GM21515 (cell line): ENCODE measurements at regions not wholly inside any gene's neighbourhood (a gene's known extent, or its start where the extent isn't known, plus 50 kb on each side); places are given as distances from the start of the nearest gene placed in this dataset.
"Not testable (repeated sequence)": the region's sequence is repeated elsewhere in the genome, so short reads cannot be mapped to it uniquely, and the experiment has no call there.

Source experiments
- ATAC-seq: cut with Tn5 transposase; IDR thresholded peaks from one replicate; pipeline ENCODE4 v1.9.1; 2021; ENCODE audit not compliant: unreplicated experiment

GRCh38 chr3:139232341-139232740 is 111.5 kb upstream of the MRPS22 start:
- ATAC-seq, result not testable (repeated sequence)

- ATAC-seq, result no peak
Observed at GRCh38 chr3:139234491-139234890, 109.3 kb upstream of the MRPS22 start.

- no peak for ATAC-seq
Observed at GRCh38 chr3:139235192-139235591, 108.6 kb upstream of the MRPS22 start.

GRCh38 chr3:139236336-139236735 is 107.5 kb upstream of the MRPS22 start:
- no peak for ATAC-seq

- no peak for ATAC-seq
Observed at GRCh38 chr3:139238281-139239030, 105.4 kb upstream of the MRPS22 start.

GRCh38 chr3:139239550-139239949 is 104.3 kb upstream of the MRPS22 start:
- ATAC-seq, result no peak

GRCh38 chr3:139241783-139242182 is 102.0 kb upstream of the MRPS22 start:
- no peak for ATAC-seq

GRCh38 chr3:139243710-139244109 is 100.1 kb upstream of the MRPS22 start:
- no peak for ATAC-seq

- ATAC-seq, result no peak
Observed at GRCh38 chr3:139248593-139249255, 95.1 kb upstream of the MRPS22 start.

GRCh38 chr3:139251529-139251928 is 92.3 kb upstream of the MRPS22 start:
- no peak for ATAC-seq

- no peak for ATAC-seq
Observed at GRCh38 chr3:139252719-139253118, 91.1 kb upstream of the MRPS22 start.

GRCh38 chr3:139258276-139258675 is 85.5 kb upstream of the MRPS22 start:
- ATAC-seq, result no peak

GRCh38 chr3:139259398-139259797 is 84.4 kb upstream of the MRPS22 start:
- no peak for ATAC-seq

GRCh38 chr3:139260041-139260486 is 83.8 kb upstream of the MRPS22 start:
- no peak for ATAC-seq

- ATAC-seq, result no peak
Observed at GRCh38 chr3:139260793-139261736, 82.8 kb upstream of the MRPS22 start.

- ATAC-seq, result no peak
Observed at GRCh38 chr3:139261754-139262586, 81.8 kb upstream of the MRPS22 start.

- ATAC-seq, result no peak
Observed at GRCh38 chr3:139263798-139264197, 80.0 kb upstream of the MRPS22 start.

- no peak for ATAC-seq
Observed at GRCh38 chr3:139264375-139264774, 79.4 kb upstream of the MRPS22 start.

GRCh38 chr3:139265131-139266016 is 78.4 kb upstream of the MRPS22 start:
- no peak for ATAC-seq
